ENCODE measurements at regions not wholly inside any gene's neighbourhood (a gene's known extent, or its start where the extent isn't known, plus 50 kb on each side); places are given as distances from the start of the nearest gene placed in this dataset.
"Not testable (repeated sequence)": the region's sequence is repeated elsewhere in the genome, so short reads cannot be mapped to it uniquely, and the experiment has no call there.

GRCh38 chr14:19268047-19268627 lies 166.0 kb downstream of the POTEG start:
- DNase-seq = not testable (repeated sequence)

DNA sequence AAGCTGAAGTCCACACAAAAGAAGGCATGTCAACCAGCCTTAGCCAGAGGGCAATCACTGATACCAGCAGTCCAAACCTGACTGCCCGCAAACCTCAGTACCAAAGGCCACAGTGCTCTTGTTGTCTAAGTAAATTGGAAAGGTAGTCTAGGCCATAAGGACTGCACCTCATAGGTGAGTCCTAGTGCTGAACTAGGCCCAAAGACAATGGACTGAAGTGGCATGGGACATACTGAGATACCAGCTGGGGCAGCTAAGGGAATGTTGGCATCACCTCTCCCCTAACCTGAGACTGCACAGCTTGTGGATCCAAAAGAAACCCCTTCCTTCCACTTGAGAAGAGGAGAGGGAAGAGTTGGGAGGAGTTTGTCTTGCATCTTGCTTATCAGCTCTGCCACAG lies 161.9 kb downstream of the POTEG start:
- DNase-seq = not testable (repeated sequence)

- peak in 1 of 2 donors; percentile 10 for DNase-seq
Observed at GRCh38 chr14:19289669-19290068, 144.5 kb downstream of the POTEG start.

DNA sequence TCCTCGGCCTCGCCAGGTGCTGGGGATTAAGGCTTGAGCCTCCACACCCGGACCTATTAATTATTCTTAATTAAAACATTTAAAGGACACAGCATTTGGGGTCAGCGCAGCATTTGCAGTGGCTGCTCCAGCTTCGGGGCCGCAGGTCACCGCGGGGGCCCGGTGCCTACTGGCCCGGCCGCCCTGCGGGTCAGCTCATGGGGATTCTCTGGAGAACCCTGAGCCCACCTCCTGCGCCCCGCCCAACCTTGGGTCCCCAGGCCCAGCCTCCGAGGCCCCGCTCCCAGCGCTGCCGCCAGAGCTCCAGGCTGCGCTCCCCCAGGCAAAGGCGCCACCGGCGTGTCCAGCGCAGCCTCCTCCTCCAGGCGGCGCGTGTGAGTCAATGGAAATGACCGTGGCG lies 133.9 kb downstream of the POTEG start:
- DNase-seq = not testable (repeated sequence)

GRCh38 chr14:19300838-19301237 lies 133.3 kb downstream of the POTEG start:
- DNase-seq = peak in 1 of 2 donors; percentile 10

DNA sequence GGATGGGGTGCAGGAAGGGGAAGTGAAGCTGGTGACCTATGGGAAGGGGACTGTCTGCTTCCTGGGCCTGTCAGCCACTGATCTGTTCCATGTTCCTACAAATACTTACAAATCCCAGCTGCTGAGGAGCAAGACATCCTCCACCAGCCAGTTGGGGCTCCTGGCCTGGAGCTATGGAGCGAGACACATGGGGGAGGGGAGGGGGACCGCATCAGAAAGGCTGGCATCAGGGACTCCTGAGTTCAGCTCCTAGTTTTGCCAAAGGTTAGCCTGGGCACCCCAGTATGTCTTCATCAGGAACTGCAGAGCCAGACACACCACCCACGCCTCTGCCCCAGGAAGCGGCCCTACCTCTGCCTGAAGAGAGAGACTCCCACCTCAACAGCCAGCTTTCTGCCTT lies 130.3 kb downstream of the POTEG start:
- DNase-seq = not testable (repeated sequence)

GRCh38 chr14:19304442-19304841 lies 129.7 kb downstream of the POTEG start:
- DNase-seq = not testable (repeated sequence)

- DNase-seq = not testable (repeated sequence)
Observed at GRCh38 chr14:19304918-19305317, 129.2 kb downstream of the POTEG start.

DNA sequence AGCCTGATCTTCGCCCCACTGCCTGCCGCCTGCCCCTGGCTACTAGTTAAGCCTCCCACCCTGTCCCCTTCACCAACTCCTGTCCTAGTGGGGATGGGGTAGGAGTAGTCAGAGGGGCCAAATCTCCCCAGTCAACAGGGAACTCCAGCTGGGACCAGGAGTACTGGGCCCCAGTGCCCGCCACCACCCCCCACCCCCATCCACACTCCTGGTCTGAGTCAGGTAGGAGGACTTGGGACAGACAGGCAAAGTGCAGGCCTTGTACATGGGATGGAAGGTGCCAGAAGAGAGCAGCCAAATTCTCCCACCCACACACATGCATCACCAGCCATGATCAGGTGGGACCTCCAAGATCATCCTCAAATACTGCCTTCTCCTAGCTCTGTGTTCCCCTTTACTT lies 128.4 kb downstream of the POTEG start:
- DNase-seq = not testable (repeated sequence)

GRCh38 chr14:19306405-19306804 lies 127.7 kb downstream of the POTEG start:
- not testable (repeated sequence) for DNase-seq

DNA sequence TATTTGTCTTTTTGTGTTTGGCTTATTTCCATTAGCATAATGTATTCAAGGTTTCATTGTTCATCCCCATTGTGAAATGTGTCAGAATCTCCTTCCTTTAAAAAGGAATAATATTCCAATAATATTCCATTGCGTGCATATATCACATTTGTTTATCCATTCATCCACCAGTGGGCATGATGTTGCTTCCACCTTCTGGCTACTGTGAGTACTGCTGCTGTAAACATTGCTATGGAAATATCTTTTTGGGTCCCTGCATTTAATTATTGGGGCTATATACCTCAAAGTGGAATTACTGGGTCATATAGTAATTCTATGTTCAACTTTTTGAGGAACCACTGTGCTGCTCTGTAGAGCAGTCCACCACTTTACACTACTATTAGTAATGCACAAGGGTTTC lies 123.1 kb downstream of the POTEG start:
- DNase-seq = not testable (repeated sequence)

GRCh38 chr14:19330678-19331077 lies 103.5 kb downstream of the POTEG start:
- not testable (repeated sequence) for DNase-seq

GRCh38 chr14:19337232-19338059 lies 96.7 kb downstream of the POTEG start:
- not testable (repeated sequence) for DNase-seq

GRCh38 chr14:19338060-19338372 lies 96.1 kb downstream of the POTEG start:
- not testable (repeated sequence) for DNase-seq

- not testable (repeated sequence) for DNase-seq
Observed at GRCh38 chr14:19340976-19341375, 93.2 kb downstream of the POTEG start.

- DNase-seq = not testable (repeated sequence)
Observed at GRCh38 chr14:19341627-19342026, 92.5 kb downstream of the POTEG start.

GRCh38 chr14:19344261-19344660 lies 89.9 kb downstream of the POTEG start:
- not testable (repeated sequence) for DNase-seq

DNA sequence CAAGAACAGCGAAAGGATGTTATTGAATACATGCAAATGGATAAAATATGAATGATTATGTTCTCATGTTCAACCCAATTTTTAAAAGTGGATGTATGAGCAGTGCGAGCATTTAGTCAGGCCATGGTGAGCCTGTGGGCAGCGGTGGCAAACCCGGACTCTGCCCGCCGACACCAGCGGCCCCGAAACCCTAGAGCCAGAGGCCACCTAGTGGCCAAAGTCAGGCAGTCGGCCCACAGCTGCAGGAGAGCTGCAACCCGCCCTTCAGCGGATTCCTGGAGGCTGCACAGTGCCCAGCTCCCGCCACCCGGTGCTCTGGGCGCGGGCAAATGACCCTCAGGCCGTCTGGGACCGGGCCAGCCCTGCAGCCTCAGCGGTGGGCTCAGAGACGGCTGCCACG lies 89.5 kb downstream of the POTEG start:
- DNase-seq = not testable (repeated sequence)

DNA sequence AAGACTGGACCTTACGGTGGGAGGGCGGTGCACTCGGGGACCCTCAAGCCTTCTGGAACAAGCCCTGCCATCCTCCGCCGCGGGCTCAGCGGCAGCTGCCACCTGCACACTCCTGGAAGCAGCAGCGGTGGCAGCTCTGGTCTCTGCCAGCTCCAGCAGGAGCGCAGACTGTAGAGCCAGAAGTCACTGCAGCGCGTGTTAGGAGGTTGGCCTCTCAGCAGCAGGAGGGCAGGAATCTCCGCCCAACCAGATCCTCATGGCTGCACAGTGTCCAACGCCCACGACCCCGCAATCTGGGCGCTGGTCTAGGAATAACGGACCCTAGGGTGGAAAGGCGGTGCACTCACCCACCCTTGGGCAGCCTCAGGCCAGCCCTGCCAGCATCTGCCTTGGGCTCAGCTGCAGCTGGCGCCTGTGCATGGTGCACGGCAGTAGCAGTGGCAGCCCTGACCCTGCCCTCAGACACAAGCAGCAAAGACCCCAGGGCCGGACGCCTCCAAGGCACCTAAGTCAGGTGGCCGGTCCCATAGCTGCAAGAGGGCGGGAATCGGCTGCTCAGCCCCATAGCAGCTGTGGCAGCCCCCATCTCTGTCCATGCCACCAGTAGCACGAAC lies 88.7 kb downstream of the POTEG start:
- not testable (repeated sequence) for DNase-seq

- DNase-seq = peak in 1 of 2 donors; percentile 10
Observed at GRCh38 chr14:19346074-19346480, 88.1 kb downstream of the POTEG start.

DNA sequence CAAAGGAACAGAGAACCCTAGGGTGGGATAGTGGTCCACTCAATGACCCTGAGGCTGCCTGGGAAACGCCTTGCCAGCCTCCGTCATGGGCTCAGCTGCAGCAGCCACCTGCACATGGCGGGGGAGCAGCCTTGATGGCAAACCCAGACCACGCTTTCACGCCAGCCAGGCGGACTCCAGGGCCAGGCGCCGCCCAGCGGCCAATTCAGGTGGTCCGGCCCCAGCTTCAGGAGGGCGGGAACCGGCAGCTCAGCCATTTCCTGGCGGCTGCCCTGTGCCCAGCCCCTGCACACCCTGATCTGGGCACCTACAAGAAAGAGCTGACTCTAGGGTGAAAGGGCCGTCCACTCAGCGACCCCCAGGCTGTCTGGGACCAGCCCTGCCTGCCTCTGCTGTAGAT lies 87.5 kb downstream of the POTEG start:
- not testable (repeated sequence) for DNase-seq

DNA sequence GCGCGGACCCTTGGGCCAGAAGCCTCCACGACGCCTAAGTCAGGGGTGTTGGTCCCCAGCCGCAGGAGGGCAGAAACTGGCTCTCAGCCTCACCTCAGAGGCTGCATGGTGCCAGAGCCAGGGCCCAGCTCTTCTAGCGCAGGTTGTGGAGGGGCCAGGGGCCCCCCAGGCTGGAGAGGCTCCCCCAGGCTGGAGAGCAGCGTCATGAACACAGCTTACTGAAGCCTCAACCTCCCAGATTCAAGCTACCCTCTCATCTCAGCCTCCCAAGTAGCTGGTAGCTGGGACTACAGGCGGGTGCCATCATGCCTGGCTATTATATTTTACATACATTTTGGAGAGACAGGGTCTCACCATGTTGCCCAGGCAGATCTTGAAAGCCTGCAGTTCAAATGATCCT lies 87.0 kb downstream of the POTEG start:
- not testable (repeated sequence) for DNase-seq
